ENCODE measurements at regions not wholly inside any gene's neighbourhood (a gene's known extent, or its start where the extent isn't known, plus 50 kb on each side); places are given as distances from the start of the nearest gene placed in this dataset.

DNA sequence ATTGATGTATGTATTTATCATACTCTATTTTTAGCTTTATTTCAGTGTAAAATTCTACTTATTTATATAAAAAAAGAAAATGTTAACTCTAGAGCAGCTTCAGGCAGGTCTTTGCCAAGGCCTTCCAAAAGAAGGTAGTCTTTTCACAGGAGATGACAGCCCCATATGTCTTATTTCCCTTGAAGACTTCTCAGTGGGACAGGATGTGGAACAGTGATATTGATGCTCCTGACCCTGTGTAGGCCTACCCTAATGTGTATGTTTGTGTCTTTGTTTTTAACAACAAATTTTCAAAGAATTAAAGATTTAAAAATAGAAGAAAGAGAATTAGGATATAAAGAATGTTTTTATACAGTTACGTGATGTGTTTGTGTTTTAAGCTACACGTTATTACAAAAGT, 1593.6 kb downstream of the AMY1C start:
- Histone ChIP-seq H3K27me3 (replicated peaks; ENCODE audit: insufficient read depth) (no peaks in the 10 kb centered on the region), H3K4me3 (no peak overlapping the region), H3K4me1 (ENCODE audit: control insufficient read depth in 1 of 2, low read depth in 2 of 2) (no peaks in the 10 kb centered on the region), H3K27ac (no peak overlapping the region), H3K36me3 (no peaks in the 10 kb centered on the region), H3K9me3 (no peaks in the 10 kb centered on the region)
- DNase-seq (ENCODE audit: low spot score): no peak
- no peak for ATAC-seq (ENCODE audit: insufficient number of reproducible peaks, low FRiP score, low read depth)
- TF ChIP-seq, protein P1, sequence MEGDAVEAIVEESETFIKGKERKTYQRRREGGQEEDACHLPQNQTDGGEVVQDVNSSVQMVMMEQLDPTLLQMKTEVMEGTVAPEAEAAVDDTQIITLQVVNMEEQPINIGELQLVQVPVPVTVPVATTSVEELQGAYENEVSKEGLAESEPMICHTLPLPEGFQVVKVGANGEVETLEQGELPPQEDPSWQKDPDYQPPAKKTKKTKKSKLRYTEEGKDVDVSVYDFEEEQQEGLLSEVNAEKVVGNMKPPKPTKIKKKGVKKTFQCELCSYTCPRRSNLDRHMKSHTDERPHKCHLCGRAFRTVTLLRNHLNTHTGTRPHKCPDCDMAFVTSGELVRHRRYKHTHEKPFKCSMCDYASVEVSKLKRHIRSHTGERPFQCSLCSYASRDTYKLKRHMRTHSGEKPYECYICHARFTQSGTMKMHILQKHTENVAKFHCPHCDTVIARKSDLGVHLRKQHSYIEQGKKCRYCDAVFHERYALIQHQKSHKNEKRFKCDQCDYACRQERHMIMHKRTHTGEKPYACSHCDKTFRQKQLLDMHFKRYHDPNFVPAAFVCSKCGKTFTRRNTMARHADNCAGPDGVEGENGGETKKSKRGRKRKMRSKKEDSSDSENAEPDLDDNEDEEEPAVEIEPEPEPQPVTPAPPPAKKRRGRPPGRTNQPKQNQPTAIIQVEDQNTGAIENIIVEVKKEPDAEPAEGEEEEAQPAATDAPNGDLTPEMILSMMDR (IDR thresholded peaks at IDR 0.05): no peak

DNA sequence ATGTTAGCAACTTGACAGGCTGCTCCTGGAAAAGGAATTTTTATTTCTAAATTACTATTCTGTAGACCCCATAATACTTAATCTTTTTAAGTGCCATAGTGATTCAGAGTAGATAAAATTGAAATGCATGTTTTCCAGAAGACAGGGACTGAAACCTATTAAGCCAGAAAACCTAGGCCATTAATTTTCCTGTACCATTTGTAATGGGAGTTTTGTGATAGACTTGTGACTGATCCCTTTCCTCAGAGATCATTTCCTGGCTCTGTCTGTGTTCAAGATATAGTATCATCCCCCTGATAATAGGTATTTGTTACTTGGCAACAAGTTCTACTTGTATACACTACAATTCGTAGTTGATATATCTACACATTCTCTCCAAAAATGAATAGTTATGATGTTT, 1609.8 kb downstream of the AMY1C start:
- TF ChIP-seq, protein P1 (IDR thresholded peaks at IDR 0.05): no peak
- DNase-seq (ENCODE audit: low spot score): no peak
- no peak for ATAC-seq (ENCODE audit: insufficient number of reproducible peaks, low FRiP score, low read depth)

DNA sequence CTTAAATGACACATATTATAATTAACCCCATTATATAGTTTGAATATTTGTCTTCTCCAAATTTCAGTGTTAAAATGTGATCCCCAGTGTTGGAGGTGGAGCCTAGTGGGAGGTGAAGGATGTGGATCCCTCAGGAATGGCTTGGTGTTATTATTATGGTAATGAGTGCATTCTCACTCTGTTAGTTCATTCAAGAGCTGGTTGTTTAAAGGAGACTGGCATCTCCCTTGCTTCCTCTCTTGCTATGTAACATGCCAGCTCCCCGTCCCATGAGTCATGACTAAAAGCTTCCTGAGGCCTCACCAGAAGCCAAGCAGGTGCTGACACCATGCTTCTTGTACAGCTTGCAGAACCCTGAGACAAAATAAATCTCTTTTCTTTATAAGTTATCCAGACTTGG, 1612.7 kb downstream of the AMY1C start:
- H3K4me3 ChIP-seq: no peak overlapping the region
- H3K9me3 ChIP-seq: no peaks in the 10 kb centered on the region
- no peak for DNase-seq (ENCODE audit: low spot score)
- no peaks in the 10 kb centered on the region for H3K27me3 ChIP-seq (replicated peaks; ENCODE audit: insufficient read depth)
- no peaks in the 10 kb centered on the region for H3K4me1 ChIP-seq (ENCODE audit: control insufficient read depth in 1 of 2, low read depth in 2 of 2)
- no peaks in the 10 kb centered on the region for H3K36me3 ChIP-seq
- TF ChIP-seq, protein P1 (IDR thresholded peaks at IDR 0.05): no peak
- ATAC-seq (ENCODE audit: insufficient number of reproducible peaks, low FRiP score, low read depth): no peak
- no peak overlapping the region for H3K27ac ChIP-seq

More for the DNA sequence above, 1609.8 kb downstream of the AMY1C start:
- Histone ChIP-seq H3K36me3 (no peaks in the 10 kb centered on the region), H3K9me3 (no peaks in the 10 kb centered on the region), H3K4me3 (no peak overlapping the region), H3K27me3 (replicated peaks; ENCODE audit: insufficient read depth) (no peaks in the 10 kb centered on the region), H3K27ac (no peak overlapping the region), H3K4me1 (ENCODE audit: control insufficient read depth in 1 of 2, low read depth in 2 of 2) (no peaks in the 10 kb centered on the region)

DNA sequence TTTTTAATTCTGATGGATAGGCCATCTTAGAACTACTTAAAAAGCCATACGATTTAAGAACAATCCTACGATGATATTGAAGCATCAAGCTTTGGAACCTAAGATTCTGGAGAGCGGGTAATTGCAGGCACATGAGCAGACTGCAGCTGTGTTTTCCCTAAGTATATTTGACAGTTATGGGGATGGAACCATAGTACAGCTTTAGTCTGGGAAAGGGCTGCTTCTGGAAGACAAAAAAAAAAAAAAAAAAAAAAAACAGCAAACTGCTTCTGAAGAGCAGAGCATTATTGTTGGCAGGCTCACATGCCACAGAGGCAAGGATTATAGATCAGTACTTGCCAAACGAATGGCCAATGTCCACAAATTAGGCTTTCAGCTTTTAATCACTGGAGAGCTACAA, 1618.7 kb downstream of the AMY1C start:
- ATAC-seq (ENCODE audit: insufficient number of reproducible peaks, low FRiP score, low read depth) (no peak), DNase-seq (ENCODE audit: low spot score) (no peak)
- H3K36me3 ChIP-seq: no peaks in the 10 kb centered on the region
- H3K9me3 ChIP-seq: no peaks in the 10 kb centered on the region
- no peaks in the 10 kb centered on the region for H3K4me1 ChIP-seq (ENCODE audit: control insufficient read depth in 1 of 2, low read depth in 2 of 2)
- TF ChIP-seq, protein P1 (IDR thresholded peaks at IDR 0.05): no peak
- no peak overlapping the region for H3K27ac ChIP-seq
- H3K4me3 ChIP-seq: no peak overlapping the region
- no peaks in the 10 kb centered on the region for H3K27me3 ChIP-seq (replicated peaks; ENCODE audit: insufficient read depth)

DNA sequence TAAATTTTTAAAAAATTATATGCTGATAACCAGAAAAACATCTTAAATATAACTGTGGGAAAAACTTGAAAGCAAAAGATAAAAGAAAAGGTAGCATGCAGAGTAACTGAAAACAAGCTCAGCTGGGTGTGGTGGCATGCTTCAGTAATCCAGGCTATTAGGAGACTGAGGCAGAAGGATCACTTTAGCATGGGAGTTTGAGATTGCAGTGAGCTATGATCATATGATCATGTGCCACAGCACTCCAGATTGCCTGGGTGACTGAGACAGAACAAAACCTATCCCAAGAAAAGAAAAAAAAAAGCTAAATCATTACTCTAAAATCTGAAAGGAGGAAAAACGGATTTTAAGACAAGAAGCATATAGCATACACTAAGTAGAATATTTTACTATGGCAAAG, 1624.0 kb downstream of the AMY1C start:
- DNase-seq (ENCODE audit: low spot score) (no peak), ATAC-seq (ENCODE audit: insufficient number of reproducible peaks, low FRiP score, low read depth) (no peak)
- no peak overlapping the region for H3K4me3 ChIP-seq
- TF ChIP-seq, protein P1 (IDR thresholded peaks at IDR 0.05): no peak
- H3K27me3 ChIP-seq (replicated peaks; ENCODE audit: insufficient read depth): no peaks in the 10 kb centered on the region
- no peaks in the 10 kb centered on the region for H3K4me1 ChIP-seq (ENCODE audit: control insufficient read depth in 1 of 2, low read depth in 2 of 2)
- no peak overlapping the region for H3K27ac ChIP-seq
- no peaks in the 10 kb centered on the region for H3K36me3 ChIP-seq
- H3K9me3 ChIP-seq: no peaks in the 10 kb centered on the region

Data from thoracic aorta (tissue), 2 donors.